ENCODE measurements at regions not wholly inside any gene's neighbourhood (a gene's known extent, or its start where the extent isn't known, plus 50 kb on each side); places are given as distances from the start of the nearest gene placed in this dataset.

DNA sequence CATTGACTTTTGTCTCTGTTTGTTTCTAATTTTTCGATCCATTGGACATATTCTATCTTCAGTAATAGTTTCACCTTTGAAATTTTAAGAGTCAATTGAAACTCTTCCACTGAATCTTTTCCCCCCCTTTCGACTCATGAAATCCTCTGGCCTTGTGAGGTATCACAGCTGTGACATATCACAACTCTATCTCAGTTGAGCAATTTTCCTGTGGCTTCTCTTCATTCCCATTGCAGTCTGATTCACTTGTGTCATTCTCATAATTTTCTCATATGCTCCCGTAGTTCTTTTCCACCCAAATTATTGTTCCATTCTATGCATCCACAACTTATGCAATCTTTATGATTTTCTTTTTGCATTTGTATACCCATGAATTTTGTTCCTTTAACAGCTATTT lies 261.6 kb downstream of the DACT1 start (continued):
- TF ChIP-seq, protein P1, sequence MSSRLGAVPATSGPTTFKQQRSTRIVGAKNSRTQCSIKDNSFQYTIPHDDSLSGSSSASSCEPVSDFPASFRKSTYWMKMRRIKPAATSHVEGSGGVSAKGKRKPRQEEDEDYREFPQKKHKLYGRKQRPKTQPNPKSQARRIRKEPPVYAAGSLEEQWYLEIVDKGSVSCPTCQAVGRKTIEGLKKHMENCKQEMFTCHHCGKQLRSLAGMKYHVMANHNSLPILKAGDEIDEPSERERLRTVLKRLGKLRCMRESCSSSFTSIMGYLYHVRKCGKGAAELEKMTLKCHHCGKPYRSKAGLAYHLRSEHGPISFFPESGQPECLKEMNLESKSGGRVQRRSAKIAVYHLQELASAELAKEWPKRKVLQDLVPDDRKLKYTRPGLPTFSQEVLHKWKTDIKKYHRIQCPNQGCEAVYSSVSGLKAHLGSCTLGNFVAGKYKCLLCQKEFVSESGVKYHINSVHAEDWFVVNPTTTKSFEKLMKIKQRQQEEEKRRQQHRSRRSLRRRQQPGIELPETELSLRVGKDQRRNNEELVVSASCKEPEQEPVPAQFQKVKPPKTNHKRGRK (CRISPR knock-in tag; IDR thresholded peaks at IDR 0.05; ENCODE audit: borderline replicate concordance) = no peak

DNA sequence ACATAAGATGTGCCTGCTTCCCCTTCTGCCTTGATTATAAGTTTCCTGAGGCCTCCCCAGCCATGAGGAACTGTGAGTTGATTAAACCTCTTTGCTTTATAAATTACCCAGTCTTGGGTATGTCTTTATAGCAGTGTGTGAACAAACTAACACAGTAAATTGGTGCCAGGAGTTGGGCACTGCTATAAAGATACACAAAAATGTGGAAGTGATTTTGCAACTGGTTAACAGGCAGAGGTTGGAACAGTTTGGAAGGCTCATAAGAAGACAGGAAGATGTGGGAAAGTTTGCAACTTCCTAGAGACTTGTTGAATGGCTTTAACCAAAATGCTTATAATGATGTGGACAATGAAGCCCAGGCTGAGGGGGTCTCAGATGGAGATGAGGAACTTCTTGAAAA lies 264.1 kb downstream of the DACT1 start:
- ChIA-PET CTCF (no interaction called here), POLR2A (no interaction called here)
- no peak for DNase-seq (ENCODE audit: low spot score)
- no peak for ATAC-seq
- Mint-ChIP-seq H3K4me3 (no peak overlapping the region), H3K9me3 (peaks cover 16% of the 10 kb centered on the region), H3K27ac (no peak overlapping the region), H3K36me3 (peaks cover 7% of the 10 kb centered on the region), H3K4me1 (peaks cover 3% of the 10 kb centered on the region), H3K27me3 (ENCODE audit: low read depth) (no peaks in the 10 kb centered on the region)
- TF ChIP-seq, protein P2, sequence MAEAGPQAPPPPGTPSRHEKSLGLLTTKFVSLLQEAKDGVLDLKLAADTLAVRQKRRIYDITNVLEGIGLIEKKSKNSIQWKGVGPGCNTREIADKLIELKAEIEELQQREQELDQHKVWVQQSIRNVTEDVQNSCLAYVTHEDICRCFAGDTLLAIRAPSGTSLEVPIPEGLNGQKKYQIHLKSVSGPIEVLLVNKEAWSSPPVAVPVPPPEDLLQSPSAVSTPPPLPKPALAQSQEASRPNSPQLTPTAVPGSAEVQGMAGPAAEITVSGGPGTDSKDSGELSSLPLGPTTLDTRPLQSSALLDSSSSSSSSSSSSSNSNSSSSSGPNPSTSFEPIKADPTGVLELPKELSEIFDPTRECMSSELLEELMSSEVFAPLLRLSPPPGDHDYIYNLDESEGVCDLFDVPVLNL (CRISPR knock-in tag; IDR thresholded peaks at IDR 0.05; ENCODE audit: borderline replicate concordance, low read depth) = no peak
- TF ChIP-seq NFYB (CRISPR knock-in tag; conservative IDR thresholded peaks at IDR 0.05; ENCODE audit: low read depth) (no peak), SMAD4 (CRISPR knock-in tag; IDR thresholded peaks at IDR 0.05) (no peak), MYBL2 (CRISPR knock-in tag; IDR thresholded peaks at IDR 0.05) (no peak), TEAD1 (CRISPR knock-in tag; IDR thresholded peaks at IDR 0.05) (no peak), FOXP1 (CRISPR knock-in tag; IDR thresholded peaks at IDR 0.05; ENCODE audit: borderline replicate concordance) (no peak), NR2C2 (CRISPR knock-in tag; IDR thresholded peaks at IDR 0.05) (no peak), ZNF423 (CRISPR knock-in tag; IDR thresholded peaks at IDR 0.05) (no peak), SMAD3 (CRISPR knock-in tag; IDR thresholded peaks at IDR 0.05; ENCODE audit: borderline replicate concordance) (no peak), ZNF138 (CRISPR knock-in tag; conservative IDR thresholded peaks at IDR 0.05) (no peak)
- TF ChIP-seq, protein P3, sequence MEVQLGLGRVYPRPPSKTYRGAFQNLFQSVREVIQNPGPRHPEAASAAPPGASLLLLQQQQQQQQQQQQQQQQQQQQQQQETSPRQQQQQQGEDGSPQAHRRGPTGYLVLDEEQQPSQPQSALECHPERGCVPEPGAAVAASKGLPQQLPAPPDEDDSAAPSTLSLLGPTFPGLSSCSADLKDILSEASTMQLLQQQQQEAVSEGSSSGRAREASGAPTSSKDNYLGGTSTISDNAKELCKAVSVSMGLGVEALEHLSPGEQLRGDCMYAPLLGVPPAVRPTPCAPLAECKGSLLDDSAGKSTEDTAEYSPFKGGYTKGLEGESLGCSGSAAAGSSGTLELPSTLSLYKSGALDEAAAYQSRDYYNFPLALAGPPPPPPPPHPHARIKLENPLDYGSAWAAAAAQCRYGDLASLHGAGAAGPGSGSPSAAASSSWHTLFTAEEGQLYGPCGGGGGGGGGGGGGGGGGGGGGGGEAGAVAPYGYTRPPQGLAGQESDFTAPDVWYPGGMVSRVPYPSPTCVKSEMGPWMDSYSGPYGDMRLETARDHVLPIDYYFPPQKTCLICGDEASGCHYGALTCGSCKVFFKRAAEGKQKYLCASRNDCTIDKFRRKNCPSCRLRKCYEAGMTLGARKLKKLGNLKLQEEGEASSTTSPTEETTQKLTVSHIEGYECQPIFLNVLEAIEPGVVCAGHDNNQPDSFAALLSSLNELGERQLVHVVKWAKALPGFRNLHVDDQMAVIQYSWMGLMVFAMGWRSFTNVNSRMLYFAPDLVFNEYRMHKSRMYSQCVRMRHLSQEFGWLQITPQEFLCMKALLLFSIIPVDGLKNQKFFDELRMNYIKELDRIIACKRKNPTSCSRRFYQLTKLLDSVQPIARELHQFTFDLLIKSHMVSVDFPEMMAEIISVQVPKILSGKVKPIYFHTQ (CRISPR knock-in tag; IDR thresholded peaks at IDR 0.05) = no peak
- TF ChIP-seq, protein P4, sequence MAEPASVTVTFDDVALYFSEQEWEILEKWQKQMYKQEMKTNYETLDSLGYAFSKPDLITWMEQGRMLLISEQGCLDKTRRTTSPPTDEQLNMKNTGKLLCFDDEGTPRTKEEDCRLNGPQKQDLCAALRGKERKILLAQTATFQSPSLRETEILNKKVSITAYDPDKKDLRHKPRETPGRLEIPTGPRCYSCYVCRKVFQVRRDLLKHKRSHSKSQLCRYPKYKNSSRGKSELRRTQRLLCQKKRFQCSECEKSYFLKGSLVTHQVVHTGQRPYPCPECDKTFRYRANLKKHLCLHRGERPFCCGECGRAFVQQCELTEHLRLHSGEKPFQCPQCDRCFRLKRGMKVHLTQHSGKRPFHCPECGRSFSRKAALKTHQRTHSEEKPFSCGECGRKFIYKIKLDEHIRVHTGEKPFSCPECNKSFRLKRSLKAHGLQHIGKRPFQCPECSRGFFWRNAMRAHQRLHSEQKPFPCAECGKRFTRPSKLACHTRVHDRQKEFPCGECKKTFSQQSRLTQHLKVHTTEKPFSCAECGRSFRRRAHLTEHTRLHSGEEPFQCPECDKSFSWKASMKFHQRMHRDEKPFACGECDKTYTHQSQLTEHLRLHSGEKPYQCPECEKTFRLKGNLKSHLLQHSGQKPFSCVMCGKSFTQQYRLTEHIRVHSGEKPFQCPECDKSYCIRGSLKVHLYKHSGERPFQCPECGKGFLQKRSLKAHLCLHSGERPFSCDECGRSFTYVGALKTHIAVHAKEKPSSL (CRISPR knock-in tag; conservative IDR thresholded peaks at IDR 0.05) = no peak
- TF ChIP-seq, protein P5, sequence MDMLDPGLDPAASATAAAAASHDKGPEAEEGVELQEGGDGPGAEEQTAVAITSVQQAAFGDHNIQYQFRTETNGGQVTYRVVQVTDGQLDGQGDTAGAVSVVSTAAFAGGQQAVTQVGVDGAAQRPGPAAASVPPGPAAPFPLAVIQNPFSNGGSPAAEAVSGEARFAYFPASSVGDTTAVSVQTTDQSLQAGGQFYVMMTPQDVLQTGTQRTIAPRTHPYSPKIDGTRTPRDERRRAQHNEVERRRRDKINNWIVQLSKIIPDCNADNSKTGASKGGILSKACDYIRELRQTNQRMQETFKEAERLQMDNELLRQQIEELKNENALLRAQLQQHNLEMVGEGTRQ (CRISPR knock-in tag; IDR thresholded peaks at IDR 0.05) = no peak
- TF ChIP-seq, protein P6, sequence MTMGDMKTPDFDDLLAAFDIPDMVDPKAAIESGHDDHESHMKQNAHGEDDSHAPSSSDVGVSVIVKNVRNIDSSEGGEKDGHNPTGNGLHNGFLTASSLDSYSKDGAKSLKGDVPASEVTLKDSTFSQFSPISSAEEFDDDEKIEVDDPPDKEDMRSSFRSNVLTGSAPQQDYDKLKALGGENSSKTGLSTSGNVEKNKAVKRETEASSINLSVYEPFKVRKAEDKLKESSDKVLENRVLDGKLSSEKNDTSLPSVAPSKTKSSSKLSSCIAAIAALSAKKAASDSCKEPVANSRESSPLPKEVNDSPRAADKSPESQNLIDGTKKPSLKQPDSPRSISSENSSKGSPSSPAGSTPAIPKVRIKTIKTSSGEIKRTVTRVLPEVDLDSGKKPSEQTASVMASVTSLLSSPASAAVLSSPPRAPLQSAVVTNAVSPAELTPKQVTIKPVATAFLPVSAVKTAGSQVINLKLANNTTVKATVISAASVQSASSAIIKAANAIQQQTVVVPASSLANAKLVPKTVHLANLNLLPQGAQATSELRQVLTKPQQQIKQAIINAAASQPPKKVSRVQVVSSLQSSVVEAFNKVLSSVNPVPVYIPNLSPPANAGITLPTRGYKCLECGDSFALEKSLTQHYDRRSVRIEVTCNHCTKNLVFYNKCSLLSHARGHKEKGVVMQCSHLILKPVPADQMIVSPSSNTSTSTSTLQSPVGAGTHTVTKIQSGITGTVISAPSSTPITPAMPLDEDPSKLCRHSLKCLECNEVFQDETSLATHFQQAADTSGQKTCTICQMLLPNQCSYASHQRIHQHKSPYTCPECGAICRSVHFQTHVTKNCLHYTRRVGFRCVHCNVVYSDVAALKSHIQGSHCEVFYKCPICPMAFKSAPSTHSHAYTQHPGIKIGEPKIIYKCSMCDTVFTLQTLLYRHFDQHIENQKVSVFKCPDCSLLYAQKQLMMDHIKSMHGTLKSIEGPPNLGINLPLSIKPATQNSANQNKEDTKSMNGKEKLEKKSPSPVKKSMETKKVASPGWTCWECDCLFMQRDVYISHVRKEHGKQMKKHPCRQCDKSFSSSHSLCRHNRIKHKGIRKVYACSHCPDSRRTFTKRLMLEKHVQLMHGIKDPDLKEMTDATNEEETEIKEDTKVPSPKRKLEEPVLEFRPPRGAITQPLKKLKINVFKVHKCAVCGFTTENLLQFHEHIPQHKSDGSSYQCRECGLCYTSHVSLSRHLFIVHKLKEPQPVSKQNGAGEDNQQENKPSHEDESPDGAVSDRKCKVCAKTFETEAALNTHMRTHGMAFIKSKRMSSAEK (CRISPR knock-in tag; IDR thresholded peaks at IDR 0.05; ENCODE audit: borderline replicate concordance) = no peak
